ENCODE measurements at regions not wholly inside any gene's neighbourhood (a gene's known extent, or its start where the extent isn't known, plus 50 kb on each side); places are given as distances from the start of the nearest gene placed in this dataset.

DNA sequence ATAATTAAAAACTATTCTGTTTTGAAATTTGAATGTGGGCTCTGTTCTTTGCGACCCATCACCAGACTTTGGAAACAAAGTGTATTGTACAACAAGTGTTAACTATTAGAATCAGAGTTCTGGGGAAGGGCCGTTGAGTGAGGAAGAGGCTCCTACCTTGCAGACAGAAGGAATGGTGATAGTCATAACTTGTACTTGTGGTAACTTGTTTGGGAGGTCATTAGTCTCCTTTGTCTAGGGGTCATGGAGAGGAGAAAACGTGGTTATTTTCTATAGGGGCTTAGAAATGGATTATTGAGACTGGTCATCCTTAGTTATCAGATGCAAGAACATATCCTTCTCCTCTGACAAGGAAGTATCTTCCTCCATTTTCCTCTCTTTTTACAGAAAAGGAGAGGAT is 174.8 kb downstream of the BMP2 start:
- TF ChIP-seq CTCF (IDR thresholded peaks at IDR 0.05; ENCODE audit: insufficient read depth, low read length, poor library complexity, severe bottlenecking): no peak
- TF ChIP-seq EZH2phosphoT487 (conservative IDR thresholded peaks at IDR 0.05; ENCODE audit: low read length): no peak
- H3K9ac ChIP-seq (ENCODE audit: low read length): no peak overlapping the region
- no peaks in the 10 kb centered on the region for H3K9me3 ChIP-seq (ENCODE audit: insufficient read depth, low read length)
- H3K27me3 ChIP-seq (ENCODE audit: low read length): no peaks in the 10 kb centered on the region
- H3F3A ChIP-seq (ENCODE audit: insufficient read depth): no peaks in the 10 kb centered on the region
- no peak overlapping the region for H3K4me3 ChIP-seq (ENCODE audit: insufficient read depth, low read length, poor library complexity, severe bottlenecking)
- no peaks in the 10 kb centered on the region for H3K36me3 ChIP-seq (ENCODE audit: low read length)
- no peaks in the 10 kb centered on the region for H3K9me2 ChIP-seq (replicated peaks; ENCODE audit: insufficient read depth, low read length)
- H4K20me1 ChIP-seq (ENCODE audit: low read depth, low read length): no peaks in the 10 kb centered on the region
- no peak overlapping the region for H2AFZ ChIP-seq (ENCODE audit: low read depth, low read length, severe bottlenecking)
- no peaks in the 10 kb centered on the region for H3K79me2 ChIP-seq (ENCODE audit: insufficient read depth, low read length)
- H3K4me2 ChIP-seq (ENCODE audit: low read depth, low read length, poor library complexity, severe bottlenecking): no peak overlapping the region
- no peak overlapping the region for H3K27ac ChIP-seq (ENCODE audit: low read depth, low read length)

DNA sequence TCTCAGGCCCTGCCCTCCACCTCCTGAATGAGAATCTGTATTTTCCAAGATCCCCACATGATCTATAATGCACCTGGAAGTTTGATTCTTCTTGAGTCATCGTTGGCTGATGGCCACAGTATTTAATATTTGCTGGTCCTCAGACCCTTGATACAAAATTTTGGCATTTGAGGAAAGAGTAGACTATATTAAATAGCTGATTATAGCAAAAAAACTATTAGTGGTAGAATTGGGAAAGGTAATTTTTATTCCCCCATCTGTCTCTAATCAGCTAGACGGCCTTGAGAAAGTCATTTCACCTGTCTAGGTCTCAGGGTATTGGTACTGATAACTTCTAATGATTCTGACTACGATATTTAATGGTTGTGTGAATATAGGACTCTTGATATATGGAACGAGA is 176.8 kb downstream of the BMP2 start:
- no peak overlapping the region for H2AFZ ChIP-seq (ENCODE audit: low read depth, low read length, severe bottlenecking)

DNA sequence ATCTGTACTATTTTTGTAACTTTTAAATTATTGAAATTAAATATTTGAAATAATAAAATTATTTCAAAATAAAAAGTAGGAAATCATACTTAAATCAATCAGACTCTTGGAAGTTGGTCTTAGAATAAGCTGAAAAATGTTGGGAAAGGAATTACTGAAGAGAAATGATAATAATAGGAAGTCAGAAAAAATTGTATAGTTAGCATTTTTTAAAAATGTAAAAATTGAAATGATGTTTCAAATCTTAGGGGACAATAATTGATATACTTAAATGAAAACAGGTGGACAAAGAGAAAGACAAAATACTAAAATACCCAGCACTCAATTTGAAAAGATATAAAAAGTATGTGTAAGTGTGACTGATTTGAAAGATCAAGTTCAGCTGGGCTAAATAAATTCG is 186.1 kb downstream of the BMP2 start:
- Histone ChIP-seq H3F3A (ENCODE audit: insufficient read depth) (no peaks in the 10 kb centered on the region), H3K9ac (ENCODE audit: low read length) (no peak overlapping the region), H4K20me1 (ENCODE audit: low read depth, low read length) (no peaks in the 10 kb centered on the region), H3K79me2 (ENCODE audit: insufficient read depth, low read length) (no peaks in the 10 kb centered on the region), H3K9me3 (ENCODE audit: insufficient read depth, low read length) (no peaks in the 10 kb centered on the region), H3K4me3 (ENCODE audit: insufficient read depth, low read length, poor library complexity, severe bottlenecking) (no peak overlapping the region), H3K9me2 (replicated peaks; ENCODE audit: insufficient read depth, low read length) (no peaks in the 10 kb centered on the region), H3K27me3 (ENCODE audit: low read length) (no peaks in the 10 kb centered on the region), H2AFZ (ENCODE audit: low read depth, low read length, severe bottlenecking) (no peak overlapping the region), H3K36me3 (ENCODE audit: low read length) (no peaks in the 10 kb centered on the region), H3K27ac (ENCODE audit: low read depth, low read length) (no peak overlapping the region), H3K4me2 (ENCODE audit: low read depth, low read length, poor library complexity, severe bottlenecking) (no peak overlapping the region)
- no peak for TF ChIP-seq EZH2phosphoT487 (conservative IDR thresholded peaks at IDR 0.05; ENCODE audit: low read length)
- no peak for TF ChIP-seq CTCF (IDR thresholded peaks at IDR 0.05; ENCODE audit: insufficient read depth, low read length, poor library complexity, severe bottlenecking)

More for the DNA sequence above, 176.8 kb downstream of the BMP2 start:
- Histone ChIP-seq H3K27me3 (ENCODE audit: low read length) (no peaks in the 10 kb centered on the region), H3K4me2 (ENCODE audit: low read depth, low read length, poor library complexity, severe bottlenecking) (no peak overlapping the region), H3F3A (ENCODE audit: insufficient read depth) (no peaks in the 10 kb centered on the region), H3K9me3 (ENCODE audit: insufficient read depth, low read length) (no peaks in the 10 kb centered on the region), H3K27ac (ENCODE audit: low read depth, low read length) (no peak overlapping the region), H3K36me3 (ENCODE audit: low read length) (no peaks in the 10 kb centered on the region), H3K9me2 (replicated peaks; ENCODE audit: insufficient read depth, low read length) (no peaks in the 10 kb centered on the region), H4K20me1 (ENCODE audit: low read depth, low read length) (no peaks in the 10 kb centered on the region), H3K4me3 (ENCODE audit: insufficient read depth, low read length, poor library complexity, severe bottlenecking) (no peak overlapping the region), H3K79me2 (ENCODE audit: insufficient read depth, low read length) (no peaks in the 10 kb centered on the region), H3K9ac (ENCODE audit: low read length) (no peak overlapping the region)
- TF ChIP-seq CTCF (IDR thresholded peaks at IDR 0.05; ENCODE audit: insufficient read depth, low read length, poor library complexity, severe bottlenecking) (no peak), EZH2phosphoT487 (conservative IDR thresholded peaks at IDR 0.05; ENCODE audit: low read length) (no peak)
